Neural crest cell (in vitro differentiated cells): ENCODE measurements at regions not wholly inside any gene's neighbourhood (a gene's known extent, or its start where the extent isn't known, plus 50 kb on each side); places are given as distances from the start of the nearest gene placed in this dataset.
"Not testable (repeated sequence)": the region's sequence is repeated elsewhere in the genome, so short reads cannot be mapped to it uniquely, and the experiment has no call there.

ENCODE experiments used
- DNase-seq: peaks from one replicate; pipeline ENCODE4 v3.0.0; 2021; ENCODE audit warnings: low read depth, mixed read lengths, low spot score
- H3K27ac Mint-ChIP-seq: one replicate; pipeline ENCODE4 v1.8.0; 2021; ENCODE audit warnings: mild to moderate bottlenecking, mixed read lengths; ENCODE audit not compliant: unreplicated experiment
- H3K27me3 Mint-ChIP-seq: 2 replicates; pipeline ENCODE4 v1.8.0; 2021; ENCODE audit warnings: low read depth, mild to moderate bottlenecking, mixed read lengths
- H3K36me3 Mint-ChIP-seq: 2 replicates; pipeline ENCODE4 v1.8.0; 2021; ENCODE audit warnings: low read depth, mild to moderate bottlenecking, mixed read lengths
- H3K4me1 Mint-ChIP-seq: 2 replicates; pipeline ENCODE4 v1.8.0; 2021; ENCODE audit warnings: mixed read lengths
- H3K4me3 Mint-ChIP-seq: one replicate; pipeline ENCODE4 v1.8.0; 2021; ENCODE audit warnings: mild to moderate bottlenecking, mixed read lengths
- H3K9me3 Mint-ChIP-seq: 2 replicates; pipeline ENCODE4 v1.8.0; 2021; ENCODE audit warnings: mixed read lengths
- CTCF ChIP-seq: fragments of 200-600 bp; sonication (generic); conservative IDR thresholded peaks from 2 replicates; pipeline ENCODE4 v1.5.0; 2021; ENCODE audit warnings: antibody characterized with exemption, mild to moderate bottlenecking

- Mint-ChIP-seq H3K27me3 (peaks cover 15% of the 10 kb centered on the region), H3K27ac (no peak overlapping the region), H3K4me1 (no peaks in the 10 kb centered on the region), H3K9me3 (no peaks in the 10 kb centered on the region), H3K36me3 (no peaks in the 10 kb centered on the region), H3K4me3 (no peak overlapping the region)
- TF ChIP-seq CTCF, result no peak
- no peak for DNase-seq
These were observed 793.5 kb downstream of the METTL4 start for GRCh38 chr18:1777843-1778242.

DNA sequence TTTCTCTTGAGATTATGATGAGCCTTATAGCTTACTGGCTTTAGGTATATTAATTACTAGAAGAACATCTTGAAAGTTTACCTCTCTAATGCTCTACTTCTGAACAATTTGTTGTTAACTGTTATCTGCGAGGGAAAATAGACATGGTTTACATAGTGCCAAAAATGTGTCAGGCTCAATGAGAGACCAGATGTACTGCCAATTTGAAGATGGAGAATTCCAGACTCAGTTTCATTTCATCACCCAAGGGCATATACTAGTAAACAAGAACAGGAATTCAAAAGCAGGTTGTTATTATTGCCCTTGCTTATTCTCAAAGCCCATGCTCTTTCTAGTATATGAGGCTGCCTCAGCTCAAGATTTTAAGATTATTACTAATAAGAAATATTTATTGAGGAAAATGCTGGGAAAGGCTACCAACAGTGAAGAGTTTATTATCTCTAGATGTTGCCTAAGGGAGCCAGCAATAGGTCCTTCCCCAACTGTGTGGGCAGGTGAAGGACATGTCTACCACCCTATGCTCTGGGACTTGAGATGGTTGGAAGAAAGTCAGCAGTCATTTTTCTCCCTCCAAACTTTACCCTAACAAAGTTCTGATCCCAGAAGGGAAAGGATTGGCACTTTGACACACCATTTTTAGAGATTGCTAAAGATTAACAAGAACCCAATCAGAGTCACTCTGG lies 792.7 kb downstream of the METTL4 start:
- Mint-ChIP-seq H3K9me3 (no peaks in the 10 kb centered on the region), H3K4me1 (no peaks in the 10 kb centered on the region), H3K4me3 (no peak overlapping the region), H3K36me3 (no peaks in the 10 kb centered on the region), H3K27me3 (peaks cover 15% of the 10 kb centered on the region), H3K27ac (no peak overlapping the region)
- DNase-seq, result no peak
- no peak for TF ChIP-seq CTCF

DNA sequence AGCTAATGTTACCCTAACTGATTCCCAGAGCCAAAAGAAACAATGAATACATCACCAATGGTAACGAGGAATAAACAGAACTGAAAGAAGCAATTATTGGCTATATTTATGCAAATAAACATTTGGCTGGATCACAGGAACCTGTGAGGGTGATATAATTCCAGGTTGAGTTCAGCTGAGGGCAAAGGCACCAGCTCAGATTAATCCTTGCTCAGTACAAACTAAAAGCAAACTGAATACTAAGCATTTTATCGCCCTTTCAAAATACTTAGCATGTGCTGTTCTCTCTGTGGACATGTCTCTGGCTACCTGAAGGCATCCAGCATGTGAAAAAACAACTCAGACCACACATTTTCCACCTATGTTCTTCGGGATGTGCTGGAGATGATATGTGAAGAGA lies 791.7 kb downstream of the METTL4 start:
- H3K27ac Mint-ChIP-seq, result no peak overlapping the region
- H3K27me3 Mint-ChIP-seq, result peaks cover 15% of the 10 kb centered on the region
- no peaks in the 10 kb centered on the region for H3K4me1 Mint-ChIP-seq
- no peak for TF ChIP-seq CTCF
- no peak for DNase-seq
- no peaks in the 10 kb centered on the region for H3K36me3 Mint-ChIP-seq
- no peaks in the 10 kb centered on the region for H3K9me3 Mint-ChIP-seq
- H3K4me3 Mint-ChIP-seq, result no peak overlapping the region

- Mint-ChIP-seq H3K27ac (no peak overlapping the region), H3K9me3 (peaks cover 14% of the 10 kb centered on the region), H3K36me3 (peaks cover 5% of the 10 kb centered on the region), H3K4me1 (no peaks in the 10 kb centered on the region), H3K4me3 (no peak overlapping the region), H3K27me3 (peaks cover 7% of the 10 kb centered on the region)
- TF ChIP-seq CTCF, result no peak
- DNase-seq, result no peak
These were observed 787.2 kb downstream of the METTL4 start for GRCh38 chr18:1784113-1784512.

- peaks cover 14% of the 10 kb centered on the region for H3K9me3 Mint-ChIP-seq
- not testable (repeated sequence) for H3K27me3 Mint-ChIP-seq, H3K27ac Mint-ChIP-seq, DNase-seq, H3K4me3 Mint-ChIP-seq, H3K36me3 Mint-ChIP-seq, H3K4me1 Mint-ChIP-seq
These were observed 785.3 kb downstream of the METTL4 start for GRCh38 chr18:1785980-1786379.

- Mint-ChIP-seq H3K4me1 (no peaks in the 10 kb centered on the region), H3K36me3 (no peaks in the 10 kb centered on the region), H3K27me3 (peaks cover 5% of the 10 kb centered on the region), H3K9me3 (no peaks in the 10 kb centered on the region), H3K4me3 (no peak overlapping the region), H3K27ac (no peak overlapping the region)
- DNase-seq, result no peak
- no peak for TF ChIP-seq CTCF
These were observed 774.7 kb downstream of the METTL4 start for GRCh38 chr18:1796636-1797035.
